ENCODE measurements at regions not wholly inside any gene's neighbourhood (a gene's known extent, or its start where the extent isn't known, plus 50 kb on each side); places are given as distances from the start of the nearest gene placed in this dataset.

DNA sequence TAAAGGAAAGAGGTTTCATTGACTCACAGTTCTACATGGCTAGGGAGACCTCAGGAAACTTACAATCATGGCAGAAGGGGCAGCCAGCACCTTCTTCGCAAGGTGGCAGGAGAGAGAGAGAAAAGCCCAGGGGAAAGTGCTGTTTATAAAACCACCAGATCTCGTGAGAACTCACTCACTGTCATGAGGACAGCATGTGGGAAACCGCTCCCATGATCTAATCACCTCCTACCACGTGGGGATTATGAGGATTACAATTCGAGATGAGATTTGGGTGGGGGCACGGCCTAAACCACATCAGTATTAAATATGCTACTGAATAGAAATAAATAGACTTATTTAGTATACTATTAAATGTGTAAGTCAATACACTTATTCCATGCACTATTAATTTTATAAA, 70.6 kb upstream of the TCF21 start:
- no peak for FAIRE-seq
- no peaks in the 10 kb centered on the region for H3K9me3 ChIP-seq (replicated peaks; ENCODE audit: control insufficient read depth, insufficient read depth, low read depth, low read length)
- WGBS (ENCODE audit: insufficient coverage, low coverage, missing lambda C conversion rate), result 0% methylated on average over 6 of the region's 6 CpGs
- intact Hi-C loops (cut with micrococcal nuclease) (no loop called here), in situ Hi-C loops (cut with MboI) (no loop called here)
- H3K27ac ChIP-seq (ENCODE audit: extremely low read depth, low read depth, low read length), result no peak overlapping the region
- no TSS peak for BruUV-seq (replicated peaks)
- DNase-seq (ENCODE audit: extremely low read depth in 1 of 4, low spot score in 3 of 4), result peak in 1 of 4 experiments; percentile 10
- POLR2A ChIA-PET, result no interaction called here
- H3K36me3 ChIP-seq (ENCODE audit: control insufficient read depth, insufficient read depth, low read length), result no peaks in the 10 kb centered on the region
- H3K9ac ChIP-seq (ENCODE audit: insufficient read depth in 1 of 2, low read depth in 2 of 2, low read length in 2 of 2), result no peak overlapping the region
- no peaks in the 10 kb centered on the region for H3K79me2 ChIP-seq (ENCODE audit: control insufficient read depth, insufficient read depth, low read length)
- H2AFZ ChIP-seq (ENCODE audit: low read depth, low read length), result no peak overlapping the region
- CTCF ChIA-PET (ENCODE audit: low intra/inter-chr PET ratio), result interaction anchor here (0.6 kb wide), 1 partner anchor 752 kb away, joined by 3 read pairs; no protein-coding TSS in a partner anchor
- no peaks in the 10 kb centered on the region for H4K20me1 ChIP-seq (replicated peaks; ENCODE audit: control insufficient read depth, insufficient read depth, low read length)
- ATAC-seq, result peak; percentile 62; the same call in 2 of the 3 replicates
- no peaks in the 10 kb centered on the region for H3K4me1 ChIP-seq (replicated peaks in 1 of 2; ENCODE audit: control insufficient read depth in 2 of 2, insufficient read depth in 2 of 2, low read length in 2 of 2)
- no peaks in the 10 kb centered on the region for H3K9me1 ChIP-seq (ENCODE audit: control insufficient read depth, insufficient read depth, low read length)
- H3K27me3 ChIP-seq (ENCODE audit: control insufficient read depth in 2 of 2, insufficient read depth in 2 of 2, low read length in 2 of 2), result no peaks in the 10 kb centered on the region
- no peak overlapping the region for H3K4me2 ChIP-seq (ENCODE audit: insufficient read depth, low read length)
- no peak overlapping the region for H3K4me3 ChIP-seq
- TF ChIP-seq CHD2 (IDR thresholded peaks at IDR 0.05; ENCODE audit: low read depth, low read length) (peak; percentile 80), ERF (CRISPR knock-in tag; IDR thresholded peaks at IDR 0.05) (no peak), NFATC3 (IDR thresholded peaks at IDR 0.05) (no peak), ZNF668 (CRISPR knock-in tag; IDR thresholded peaks at IDR 0.05) (no peak), RBM22 (IDR thresholded peaks at IDR 0.05; ENCODE audit: low read depth, low read length, poor library complexity, severe bottlenecking) (no peak), PURB (CRISPR knock-in tag; IDR thresholded peaks at IDR 0.05; ENCODE audit: low read depth) (no peak), SIX5 (IDR thresholded peaks at IDR 0.05; ENCODE audit: borderline replicate concordance in 1 of 2, insufficient read depth in 1 of 2, low read depth in 1 of 2, low read length in 2 of 2) (no peak), ZNF696 (CRISPR knock-in tag; conservative IDR thresholded peaks at IDR 0.05) (no peak)
- TF ChIP-seq, protein P1, sequence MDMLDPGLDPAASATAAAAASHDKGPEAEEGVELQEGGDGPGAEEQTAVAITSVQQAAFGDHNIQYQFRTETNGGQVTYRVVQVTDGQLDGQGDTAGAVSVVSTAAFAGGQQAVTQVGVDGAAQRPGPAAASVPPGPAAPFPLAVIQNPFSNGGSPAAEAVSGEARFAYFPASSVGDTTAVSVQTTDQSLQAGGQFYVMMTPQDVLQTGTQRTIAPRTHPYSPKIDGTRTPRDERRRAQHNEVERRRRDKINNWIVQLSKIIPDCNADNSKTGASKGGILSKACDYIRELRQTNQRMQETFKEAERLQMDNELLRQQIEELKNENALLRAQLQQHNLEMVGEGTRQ (CRISPR knock-in tag; IDR thresholded peaks at IDR 0.05), result peak; percentile 56
- TF ChIP-seq, protein P2, sequence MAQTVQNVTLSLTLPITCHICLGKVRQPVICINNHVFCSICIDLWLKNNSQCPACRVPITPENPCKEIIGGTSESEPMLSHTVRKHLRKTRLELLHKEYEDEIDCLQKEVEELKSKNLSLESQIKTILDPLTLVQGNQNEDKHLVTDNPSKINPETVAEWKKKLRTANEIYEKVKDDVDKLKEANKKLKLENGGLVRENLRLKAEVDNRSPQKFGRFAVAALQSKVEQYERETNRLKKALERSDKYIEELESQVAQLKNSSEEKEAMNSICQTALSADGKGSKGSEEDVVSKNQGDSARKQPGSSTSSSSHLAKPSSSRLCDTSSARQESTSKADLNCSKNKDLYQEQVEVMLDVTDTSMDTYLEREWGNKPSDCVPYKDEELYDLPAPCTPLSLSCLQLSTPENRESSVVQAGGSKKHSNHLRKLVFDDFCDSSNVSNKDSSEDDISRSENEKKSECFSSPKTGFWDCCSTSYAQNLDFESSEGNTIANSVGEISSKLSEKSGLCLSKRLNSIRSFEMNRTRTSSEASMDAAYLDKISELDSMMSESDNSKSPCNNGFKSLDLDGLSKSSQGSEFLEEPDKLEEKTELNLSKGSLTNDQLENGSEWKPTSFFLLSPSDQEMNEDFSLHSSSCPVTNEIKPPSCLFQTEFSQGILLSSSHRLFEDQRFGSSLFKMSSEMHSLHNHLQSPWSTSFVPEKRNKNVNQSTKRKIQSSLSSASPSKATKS (CRISPR knock-in tag; IDR thresholded peaks at IDR 0.05), result no peak
- TF ChIP-seq, protein P3, sequence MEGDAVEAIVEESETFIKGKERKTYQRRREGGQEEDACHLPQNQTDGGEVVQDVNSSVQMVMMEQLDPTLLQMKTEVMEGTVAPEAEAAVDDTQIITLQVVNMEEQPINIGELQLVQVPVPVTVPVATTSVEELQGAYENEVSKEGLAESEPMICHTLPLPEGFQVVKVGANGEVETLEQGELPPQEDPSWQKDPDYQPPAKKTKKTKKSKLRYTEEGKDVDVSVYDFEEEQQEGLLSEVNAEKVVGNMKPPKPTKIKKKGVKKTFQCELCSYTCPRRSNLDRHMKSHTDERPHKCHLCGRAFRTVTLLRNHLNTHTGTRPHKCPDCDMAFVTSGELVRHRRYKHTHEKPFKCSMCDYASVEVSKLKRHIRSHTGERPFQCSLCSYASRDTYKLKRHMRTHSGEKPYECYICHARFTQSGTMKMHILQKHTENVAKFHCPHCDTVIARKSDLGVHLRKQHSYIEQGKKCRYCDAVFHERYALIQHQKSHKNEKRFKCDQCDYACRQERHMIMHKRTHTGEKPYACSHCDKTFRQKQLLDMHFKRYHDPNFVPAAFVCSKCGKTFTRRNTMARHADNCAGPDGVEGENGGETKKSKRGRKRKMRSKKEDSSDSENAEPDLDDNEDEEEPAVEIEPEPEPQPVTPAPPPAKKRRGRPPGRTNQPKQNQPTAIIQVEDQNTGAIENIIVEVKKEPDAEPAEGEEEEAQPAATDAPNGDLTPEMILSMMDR (IDR thresholded peaks at IDR 0.05 in 2 of 3, conservative IDR thresholded peaks at IDR 0.05 in 1 of 3; ENCODE audit: insufficient read depth in 2 of 3, low read depth in 1 of 3, low read length in 3 of 3), result peak in 1 of 3 experiments; percentile 8; a peak in 1 of 6 replicates

All from K562 (cell line).